Activated naive CD8-positive, alpha-beta T cell treated with anti-CD3 and anti-CD28 coated beads, Interleukin-2, amount 50 U/mL, for 24 hours (primary cell): ENCODE measurements at regions not wholly inside any gene's neighbourhood (a gene's known extent, or its start where the extent isn't known, plus 50 kb on each side); places are given as distances from the start of the nearest gene placed in this dataset.

ENCODE experiments used
- ATAC-seq: fragments of 150-1000 bp; cut with Tn5 transposase; one replicate; pipeline ENCODE4 v1.10.0; 2021
- DNase-seq: peaks from one replicate; pipeline ENCODE4 v3.0.0; 2021
- H3K27ac Mint-ChIP-seq: one replicate; pipeline ENCODE4 v1.8.0; 2021; ENCODE audit warnings: mild to moderate bottlenecking, mixed read lengths
- H3K27me3 Mint-ChIP-seq: one replicate; pipeline ENCODE4 v1.8.0; 2021; ENCODE audit warnings: mixed read lengths
- H3K36me3 Mint-ChIP-seq: one replicate; pipeline ENCODE4 v1.8.0; 2021; ENCODE audit warnings: low read depth, mixed read lengths
- H3K4me1 Mint-ChIP-seq: one replicate; pipeline ENCODE4 v1.8.0; 2021; ENCODE audit warnings: mixed read lengths
- H3K4me3 Mint-ChIP-seq: one replicate; pipeline ENCODE4 v1.8.0; 2021; ENCODE audit warnings: mild to moderate bottlenecking, moderate library complexity, mixed read lengths
- H3K9me3 Mint-ChIP-seq: one replicate; pipeline ENCODE4 v1.8.0; 2021; ENCODE audit warnings: mixed read lengths

DNA sequence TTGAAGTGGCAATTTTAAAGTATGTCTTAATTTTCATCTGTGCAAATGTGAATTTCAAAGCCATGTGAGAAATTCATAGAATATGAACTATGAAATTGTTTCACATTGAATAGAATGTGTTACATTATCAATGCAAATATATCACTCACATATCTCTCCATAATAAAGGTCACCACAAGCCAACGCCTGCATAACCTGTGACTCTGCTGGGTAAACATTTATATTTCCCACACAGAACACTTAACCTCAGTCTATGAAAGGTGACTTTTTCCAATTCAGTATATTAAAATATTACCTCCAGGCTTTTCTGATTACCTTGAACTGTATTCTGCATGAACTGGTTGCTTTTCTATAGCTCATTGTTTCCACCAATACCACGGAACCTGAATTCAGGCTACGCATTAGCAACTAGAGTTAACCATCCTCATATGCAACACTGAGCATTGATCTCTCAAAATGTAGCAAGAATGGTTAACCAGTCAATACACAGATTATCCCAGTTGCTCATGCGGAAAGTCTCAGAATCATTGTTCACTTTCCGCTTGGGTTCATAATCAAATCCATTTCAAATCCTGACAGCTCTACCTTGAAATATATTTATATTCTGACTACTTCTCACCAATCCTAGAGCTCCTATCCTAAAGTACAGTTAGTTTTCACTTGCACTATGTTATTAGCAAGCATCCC, 126.6 kb upstream of the TYRP1 start:
- Mint-ChIP-seq H3K4me3 (no peak overlapping the region), H3K27me3 (no peaks in the 10 kb centered on the region), H3K27ac (no peak overlapping the region), H3K36me3 (no peaks in the 10 kb centered on the region), H3K4me1 (no peaks in the 10 kb centered on the region), H3K9me3 (peaks cover 24% of the 10 kb centered on the region)
- DNase-seq (no peak), ATAC-seq (no peak)

- Mint-ChIP-seq H3K36me3 (no peaks in the 10 kb centered on the region), H3K4me3 (no peak overlapping the region), H3K4me1 (no peaks in the 10 kb centered on the region), H3K9me3 (peaks cover 20% of the 10 kb centered on the region), H3K27ac (no peak overlapping the region), H3K27me3 (no peaks in the 10 kb centered on the region)
- DNase-seq (no peak), ATAC-seq (no peak)
These were observed 108.3 kb upstream of the TYRP1 start for GRCh38 chr9:12584656-12585522.

DNA sequence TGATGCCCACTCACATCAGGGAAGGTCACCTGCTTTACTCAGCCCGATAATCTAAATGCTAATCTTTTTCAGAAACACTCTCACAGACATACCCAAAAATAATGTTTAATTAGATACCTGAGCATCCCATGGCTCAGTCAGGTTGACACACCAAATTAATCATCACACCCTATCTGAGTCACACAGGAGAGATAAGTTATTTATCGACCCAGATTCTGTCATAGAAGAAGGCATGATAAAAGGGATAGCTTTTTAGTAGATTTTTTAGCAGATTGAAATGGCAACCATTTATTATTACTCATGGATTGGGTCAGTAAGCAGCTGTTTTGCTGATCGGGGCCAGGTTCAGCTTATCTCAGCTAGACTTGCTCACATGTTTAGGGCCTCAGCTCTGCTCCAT, 97.8 kb upstream of the TYRP1 start:
- no peaks in the 10 kb centered on the region for H3K4me1 Mint-ChIP-seq
- H3K27ac Mint-ChIP-seq = no peak overlapping the region
- H3K4me3 Mint-ChIP-seq = no peak overlapping the region

GRCh38 chr9:12604164-12604821, 88.9 kb upstream of the TYRP1 start:
- H3K9me3 Mint-ChIP-seq = no peaks in the 10 kb centered on the region
- no peak for DNase-seq
- H3K36me3 Mint-ChIP-seq = no peaks in the 10 kb centered on the region
- no peaks in the 10 kb centered on the region for H3K27me3 Mint-ChIP-seq
- no peak overlapping the region for H3K4me3 Mint-ChIP-seq
- H3K4me1 Mint-ChIP-seq = no peaks in the 10 kb centered on the region
- no peak overlapping the region for H3K27ac Mint-ChIP-seq
- no peak for ATAC-seq

More for the DNA sequence above, 97.8 kb upstream of the TYRP1 start:
- no peak for ATAC-seq
- H3K36me3 Mint-ChIP-seq = no peaks in the 10 kb centered on the region
- no peaks in the 10 kb centered on the region for H3K27me3 Mint-ChIP-seq
- DNase-seq = no peak
- peaks cover 4% of the 10 kb centered on the region for H3K9me3 Mint-ChIP-seq

DNA sequence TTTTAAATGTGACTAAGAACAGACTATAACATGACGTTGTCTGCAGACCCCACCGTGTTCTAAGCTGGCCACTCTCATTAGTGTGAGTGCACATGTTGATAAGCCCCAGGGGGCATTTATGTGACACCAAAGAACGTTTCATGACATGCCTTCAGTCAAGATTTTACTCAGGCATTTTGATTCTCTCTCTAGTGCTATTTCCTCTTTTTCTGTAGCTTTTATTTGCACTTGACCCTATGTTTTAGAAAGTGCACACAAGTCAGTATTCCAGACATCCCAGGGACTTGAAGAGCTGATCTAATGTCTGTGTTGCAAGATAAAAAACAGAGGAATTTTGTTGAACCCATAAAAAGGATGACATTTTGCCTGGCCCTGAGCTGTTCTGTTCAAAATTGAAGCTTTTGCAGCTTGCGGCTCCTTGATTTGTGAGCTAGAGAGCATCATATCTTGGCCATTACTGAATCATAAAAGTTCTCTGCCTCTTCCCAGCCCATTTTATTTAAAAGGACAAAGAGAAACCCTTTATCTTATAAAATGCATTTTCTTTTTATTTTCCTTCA, 80.9 kb upstream of the TYRP1 start:
- Mint-ChIP-seq H3K4me1 (no peaks in the 10 kb centered on the region), H3K36me3 (no peaks in the 10 kb centered on the region), H3K9me3 (peaks cover 4% of the 10 kb centered on the region), H3K4me3 (no peak overlapping the region), H3K27me3 (no peaks in the 10 kb centered on the region), H3K27ac (no peak overlapping the region)
- no peak for DNase-seq
- ATAC-seq = no peak

DNA sequence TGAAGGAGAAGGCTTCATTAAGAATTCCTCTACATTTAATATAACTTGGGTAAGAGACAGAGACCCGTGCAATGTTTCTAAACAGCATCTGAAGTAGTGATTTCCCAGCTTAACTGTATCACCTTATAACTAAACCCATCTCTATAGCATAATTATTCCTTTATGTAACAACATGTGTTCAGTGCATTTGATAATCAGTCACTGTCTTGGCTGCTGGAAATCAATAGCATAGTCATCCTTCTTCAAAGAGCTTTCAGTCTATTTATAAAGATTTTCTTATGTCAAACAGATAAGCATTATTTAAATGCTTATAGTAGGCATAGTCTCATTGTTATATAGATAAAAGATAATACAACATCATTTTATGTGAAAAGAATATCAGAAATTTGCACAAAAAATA, 80.1 kb upstream of the TYRP1 start:
- Mint-ChIP-seq H3K4me3 (no peak overlapping the region), H3K27ac (no peak overlapping the region)

DNA sequence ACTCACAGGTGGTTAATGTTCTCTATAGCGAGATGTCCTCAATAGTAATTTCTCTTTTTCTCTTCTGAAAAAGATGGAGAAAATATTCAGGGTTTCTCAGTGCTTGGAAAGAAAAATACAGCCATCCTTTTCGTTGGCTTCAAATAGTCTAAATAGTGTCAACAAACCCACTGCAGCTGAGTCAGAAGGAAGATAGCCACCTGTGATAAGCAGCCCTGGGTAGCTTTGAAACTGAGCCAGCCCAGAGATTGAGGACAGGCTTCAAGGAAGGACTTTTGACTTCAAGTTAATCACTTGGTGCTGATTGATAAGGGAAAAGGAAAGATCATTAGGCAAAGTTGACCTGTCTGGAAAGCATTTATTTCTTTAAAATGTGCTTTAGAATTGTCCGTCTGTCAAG, 78.7 kb upstream of the TYRP1 start:
- H3K27me3 Mint-ChIP-seq = no peaks in the 10 kb centered on the region
- H3K4me3 Mint-ChIP-seq = no peak overlapping the region
- DNase-seq (no peak), ATAC-seq (no peak)
- H3K9me3 Mint-ChIP-seq = peaks cover 4% of the 10 kb centered on the region
- no peaks in the 10 kb centered on the region for H3K4me1 Mint-ChIP-seq
- no peaks in the 10 kb centered on the region for H3K36me3 Mint-ChIP-seq
- H3K27ac Mint-ChIP-seq = no peak overlapping the region

More for the DNA sequence above, 80.1 kb upstream of the TYRP1 start:
- Mint-ChIP-seq H3K9me3 (peaks cover 4% of the 10 kb centered on the region), H3K4me1 (no peaks in the 10 kb centered on the region), H3K27me3 (no peaks in the 10 kb centered on the region), H3K36me3 (no peaks in the 10 kb centered on the region)
- ATAC-seq = no peak
- DNase-seq = no peak

DNA sequence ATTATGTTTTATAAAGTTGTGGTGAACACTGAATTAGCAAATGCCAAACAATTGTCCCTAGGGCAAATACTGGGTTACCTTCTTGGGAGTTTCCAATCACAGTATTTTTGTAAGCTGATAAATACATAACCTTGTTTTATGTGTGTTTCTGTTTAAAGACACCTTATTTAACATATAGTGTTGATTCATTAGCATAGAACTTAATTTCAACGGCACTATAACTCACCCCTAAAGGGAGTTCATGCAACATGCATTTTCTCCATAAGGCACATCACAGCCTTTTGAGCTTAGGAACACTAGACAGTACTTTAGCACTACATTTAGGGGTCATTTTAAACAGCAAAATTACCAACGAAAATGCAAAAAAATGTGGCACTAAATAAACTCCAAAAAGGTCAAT, 74.2 kb upstream of the TYRP1 start:
- H3K36me3 Mint-ChIP-seq = no peaks in the 10 kb centered on the region
- H3K27me3 Mint-ChIP-seq = no peaks in the 10 kb centered on the region
- no peaks in the 10 kb centered on the region for H3K4me1 Mint-ChIP-seq
- H3K4me3 Mint-ChIP-seq = no peak overlapping the region
- no peak for ATAC-seq
- H3K27ac Mint-ChIP-seq = no peak overlapping the region
- no peak for DNase-seq
- no peaks in the 10 kb centered on the region for H3K9me3 Mint-ChIP-seq

DNA sequence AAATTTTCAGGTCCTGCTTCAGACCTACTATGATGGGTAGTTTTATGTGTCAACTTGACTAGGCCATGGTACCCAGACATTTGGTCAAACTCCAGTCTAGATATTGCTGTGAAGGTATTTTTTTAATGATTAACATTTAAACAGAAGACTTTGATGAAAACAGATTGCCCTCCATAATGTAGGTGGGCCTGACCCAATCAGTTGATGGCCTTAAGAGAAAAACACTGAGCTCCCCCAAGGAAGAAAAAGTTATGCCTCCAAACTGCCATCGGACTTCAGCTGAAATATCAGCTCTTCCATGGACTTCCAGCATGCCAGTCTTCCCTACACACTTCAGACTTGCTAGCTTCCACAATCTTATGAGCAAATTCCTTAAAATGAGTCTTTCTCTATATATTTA, 67.3 kb upstream of the TYRP1 start:
- no peak overlapping the region for H3K4me3 Mint-ChIP-seq
- H3K9me3 Mint-ChIP-seq = peaks cover 7% of the 10 kb centered on the region
- DNase-seq (no peak), ATAC-seq (no peak)
- no peaks in the 10 kb centered on the region for H3K27me3 Mint-ChIP-seq
- H3K27ac Mint-ChIP-seq = no peak overlapping the region
- H3K36me3 Mint-ChIP-seq = no peaks in the 10 kb centered on the region
- H3K4me1 Mint-ChIP-seq = no peaks in the 10 kb centered on the region

- no peaks in the 10 kb centered on the region for H3K4me1 Mint-ChIP-seq
- no peak overlapping the region for H3K4me3 Mint-ChIP-seq
- DNase-seq = no peak
- no peak overlapping the region for H3K27ac Mint-ChIP-seq
- H3K9me3 Mint-ChIP-seq = peaks cover 7% of the 10 kb centered on the region
- no peaks in the 10 kb centered on the region for H3K36me3 Mint-ChIP-seq
- H3K27me3 Mint-ChIP-seq = no peaks in the 10 kb centered on the region
- ATAC-seq = no peak
These were observed 66.1 kb upstream of the TYRP1 start for GRCh38 chr9:12627096-12627495.

GRCh38 chr9:12628546-12628945, 64.6 kb upstream of the TYRP1 start:
- Mint-ChIP-seq H3K27ac (no peak overlapping the region), H3K4me3 (no peak overlapping the region), H3K36me3 (no peaks in the 10 kb centered on the region), H3K9me3 (peaks cover 7% of the 10 kb centered on the region), H3K4me1 (no peaks in the 10 kb centered on the region), H3K27me3 (no peaks in the 10 kb centered on the region)
- ATAC-seq (no peak), DNase-seq (no peak)

- DNase-seq (no peak), ATAC-seq (no peak)
- H3K9me3 Mint-ChIP-seq = peaks cover 11% of the 10 kb centered on the region
- H3K36me3 Mint-ChIP-seq = no peaks in the 10 kb centered on the region
- H3K4me3 Mint-ChIP-seq = no peak overlapping the region
- H3K27me3 Mint-ChIP-seq = no peaks in the 10 kb centered on the region
- no peak overlapping the region for H3K27ac Mint-ChIP-seq
- no peaks in the 10 kb centered on the region for H3K4me1 Mint-ChIP-seq
These were observed 64.1 kb upstream of the TYRP1 start for GRCh38 chr9:12629067-12629466.

DNA sequence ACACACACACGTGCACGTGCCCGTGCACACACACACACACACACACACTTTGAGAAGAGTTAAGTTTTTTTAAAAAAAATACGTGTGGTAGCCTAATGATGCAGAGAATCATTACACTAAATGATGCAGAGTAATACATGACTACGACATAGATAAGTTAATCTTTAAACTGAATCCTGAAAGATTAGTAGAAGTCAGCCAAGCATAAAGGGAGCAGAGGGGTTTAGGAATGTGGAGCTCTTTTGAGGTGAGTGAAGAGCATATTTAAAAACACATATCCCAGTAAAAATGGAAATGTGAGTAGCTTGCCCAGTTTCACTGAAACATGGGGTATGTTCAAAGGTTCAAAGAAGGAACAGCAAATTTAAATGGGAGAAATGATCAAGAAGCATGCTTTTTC, 61.3 kb upstream of the TYRP1 start:
- no peak for DNase-seq
- Mint-ChIP-seq H3K9me3 (peaks cover 15% of the 10 kb centered on the region), H3K4me1 (no peaks in the 10 kb centered on the region), H3K27me3 (no peaks in the 10 kb centered on the region), H3K27ac (no peak overlapping the region), H3K4me3 (no peak overlapping the region), H3K36me3 (no peaks in the 10 kb centered on the region)
- no peak for ATAC-seq

GRCh38 chr9:12633016-12633765, 60.0 kb upstream of the TYRP1 start:
- H3K4me1 Mint-ChIP-seq = no peaks in the 10 kb centered on the region
- H3K9me3 Mint-ChIP-seq = peaks cover 18% of the 10 kb centered on the region
- ATAC-seq = no peak
- no peaks in the 10 kb centered on the region for H3K36me3 Mint-ChIP-seq
- H3K27ac Mint-ChIP-seq = no peak overlapping the region
- H3K27me3 Mint-ChIP-seq = no peaks in the 10 kb centered on the region
- H3K4me3 Mint-ChIP-seq = no peak overlapping the region
- DNase-seq = no peak
